GM12865 (cell line): ENCODE measurements at regions not wholly inside any gene's neighbourhood (a gene's known extent, or its start where the extent isn't known, plus 50 kb on each side); places are given as distances from the start of the nearest gene placed in this dataset.

Source experiments
- DNase-seq: peaks from one replicate; pipeline ENCODE4 v3.0.0; 2010; ENCODE audit warnings: low read depth
- H3K4me3 ChIP-seq: 2 replicates; pipeline ENCODE4 v1.5.1; 2011; ENCODE audit warnings: mild to moderate bottlenecking, low read depth, low read length, control low read depth
- CTCF ChIP-seq: IDR thresholded peaks from 2 replicates; pipeline ENCODE4 v1.5.1; 2011; ENCODE audit warnings: low read length, control low read depth, low read depth, inconsistent platforms; ENCODE audit not compliant: insufficient read depth; ENCODE audit errors: missing control alignments

- H3K4me3 ChIP-seq, result no peak overlapping the region
- TF ChIP-seq CTCF, result no peak
- DNase-seq, result no peak
These were observed 358.6 kb upstream of the PAPPA start for GRCh38 chr9:115794921-115795475.

GRCh38 chr9:115799734-115800133 lies 353.9 kb upstream of the PAPPA start:
- no peak overlapping the region for H3K4me3 ChIP-seq
- TF ChIP-seq CTCF, result no peak
- no peak for DNase-seq

GRCh38 chr9:115804206-115804605 lies 349.4 kb upstream of the PAPPA start:
- DNase-seq, result no peak
- H3K4me3 ChIP-seq, result no peak overlapping the region
- no peak for TF ChIP-seq CTCF

GRCh38 chr9:115808108-115808507 lies 345.5 kb upstream of the PAPPA start:
- H3K4me3 ChIP-seq, result no peak overlapping the region
- TF ChIP-seq CTCF, result no peak
- DNase-seq, result no peak

- no peak overlapping the region for H3K4me3 ChIP-seq
- DNase-seq, result no peak
- TF ChIP-seq CTCF, result no peak
These were observed 344.9 kb upstream of the PAPPA start for GRCh38 chr9:115808695-115809094.

- no peak overlapping the region for H3K4me3 ChIP-seq
- no peak for DNase-seq
- TF ChIP-seq CTCF, result no peak
These were observed 343.4 kb upstream of the PAPPA start for GRCh38 chr9:115810166-115810565.

- DNase-seq, result no peak
- H3K4me3 ChIP-seq, result no peak overlapping the region
- TF ChIP-seq CTCF, result no peak
These were observed 339.5 kb upstream of the PAPPA start for GRCh38 chr9:115814081-115814480.
